Body of pancreas (tissue), 4 donors: ENCODE measurements at regions not wholly inside any gene's neighbourhood (a gene's known extent, or its start where the extent isn't known, plus 50 kb on each side); places are given as distances from the start of the nearest gene placed in this dataset.

Experiments
- CTCF ChIP-seq, 7 experiments: fragments of 450-650 bp in 4 of 7; fragments of 200-600 bp in 3 of 7; sonication (generic) in 3 of 7; IDR thresholded peaks; one replicate each; pipeline ENCODE4 v1.5.1; 2016 to 2019; ENCODE audit warnings: antibody characterized with exemption in 7 of 7
- POLR2A ChIP-seq, 3 donors: fragments of 450-650 bp; IDR thresholded peaks; one replicate each; pipeline ENCODE4 v1.6.1; 2016; ENCODE audit warnings: antibody characterized with exemption in 3 of 3, mild to moderate bottlenecking in 2 of 3

- no peak for TF ChIP-seq CTCF (IDR thresholded peaks at IDR 0.05)
- TF ChIP-seq POLR2A (IDR thresholded peaks at IDR 0.05), result no peak
Observed at GRCh38 chr3:117881210-117881609, 1153.4 kb downstream of the IGSF11 start.
